Adrenal gland (tissue), 5 donors: ENCODE measurements at regions not wholly inside any gene's neighbourhood (a gene's known extent, or its start where the extent isn't known, plus 50 kb on each side); places are given as distances from the start of the nearest gene placed in this dataset.

Experiments
- POLR2A ChIP-seq, 2 donors: fragments of 450-650 bp; IDR thresholded peaks; one replicate each; pipeline ENCODE4 v1.6.1; 2017; ENCODE audit warnings: antibody characterized with exemption in 2 of 2, mild to moderate bottlenecking in 2 of 2, moderate library complexity in 1 of 2
- TF ChIP-seq, protein P1 (sequence below), 6 experiments: fragments of 450-650 bp in 4 of 6; fragments of 200-600 bp in 2 of 6; sonication (generic) in 1 of 6; IDR thresholded peaks; 1 replicate in 5 of 6; 2 replicates in 1 of 6; pipeline versions ENCODE4 v1.5.1 to v1.8.0; 2016 to 2021; ENCODE audit warnings: antibody characterized with exemption in 6 of 6, mild to moderate bottlenecking in 2 of 6, moderate library complexity in 1 of 6
- donor health status: DM: no; HTN: no; CAD: no.

DNA sequence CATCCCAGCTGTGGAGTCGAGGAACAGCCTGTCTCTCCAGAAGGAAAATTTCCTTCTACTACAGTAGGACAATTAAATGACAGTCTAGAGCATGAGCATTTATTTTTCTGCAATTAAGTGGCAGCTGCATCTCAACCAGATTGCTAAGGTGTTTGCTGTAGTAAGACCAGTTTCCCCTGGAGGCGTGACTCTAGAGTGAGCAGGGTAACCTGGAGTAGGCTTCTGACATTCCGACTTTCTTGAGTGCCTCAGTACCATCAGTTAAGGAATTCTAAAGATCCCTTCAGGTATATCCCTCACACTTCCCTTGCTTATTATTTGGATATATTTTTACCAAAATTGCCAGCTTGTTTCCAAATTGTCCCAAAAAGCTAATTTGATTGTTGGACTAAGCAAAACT lies 59.2 kb upstream of the IRX2 start:
- TF ChIP-seq, protein P1, sequence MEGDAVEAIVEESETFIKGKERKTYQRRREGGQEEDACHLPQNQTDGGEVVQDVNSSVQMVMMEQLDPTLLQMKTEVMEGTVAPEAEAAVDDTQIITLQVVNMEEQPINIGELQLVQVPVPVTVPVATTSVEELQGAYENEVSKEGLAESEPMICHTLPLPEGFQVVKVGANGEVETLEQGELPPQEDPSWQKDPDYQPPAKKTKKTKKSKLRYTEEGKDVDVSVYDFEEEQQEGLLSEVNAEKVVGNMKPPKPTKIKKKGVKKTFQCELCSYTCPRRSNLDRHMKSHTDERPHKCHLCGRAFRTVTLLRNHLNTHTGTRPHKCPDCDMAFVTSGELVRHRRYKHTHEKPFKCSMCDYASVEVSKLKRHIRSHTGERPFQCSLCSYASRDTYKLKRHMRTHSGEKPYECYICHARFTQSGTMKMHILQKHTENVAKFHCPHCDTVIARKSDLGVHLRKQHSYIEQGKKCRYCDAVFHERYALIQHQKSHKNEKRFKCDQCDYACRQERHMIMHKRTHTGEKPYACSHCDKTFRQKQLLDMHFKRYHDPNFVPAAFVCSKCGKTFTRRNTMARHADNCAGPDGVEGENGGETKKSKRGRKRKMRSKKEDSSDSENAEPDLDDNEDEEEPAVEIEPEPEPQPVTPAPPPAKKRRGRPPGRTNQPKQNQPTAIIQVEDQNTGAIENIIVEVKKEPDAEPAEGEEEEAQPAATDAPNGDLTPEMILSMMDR (IDR thresholded peaks at IDR 0.05): no peak
- TF ChIP-seq POLR2A (IDR thresholded peaks at IDR 0.05): no peak
